ENCODE measurements at regions not wholly inside any gene's neighbourhood (a gene's known extent, or its start where the extent isn't known, plus 50 kb on each side); places are given as distances from the start of the nearest gene placed in this dataset.

- TF ChIP-seq, protein P1, sequence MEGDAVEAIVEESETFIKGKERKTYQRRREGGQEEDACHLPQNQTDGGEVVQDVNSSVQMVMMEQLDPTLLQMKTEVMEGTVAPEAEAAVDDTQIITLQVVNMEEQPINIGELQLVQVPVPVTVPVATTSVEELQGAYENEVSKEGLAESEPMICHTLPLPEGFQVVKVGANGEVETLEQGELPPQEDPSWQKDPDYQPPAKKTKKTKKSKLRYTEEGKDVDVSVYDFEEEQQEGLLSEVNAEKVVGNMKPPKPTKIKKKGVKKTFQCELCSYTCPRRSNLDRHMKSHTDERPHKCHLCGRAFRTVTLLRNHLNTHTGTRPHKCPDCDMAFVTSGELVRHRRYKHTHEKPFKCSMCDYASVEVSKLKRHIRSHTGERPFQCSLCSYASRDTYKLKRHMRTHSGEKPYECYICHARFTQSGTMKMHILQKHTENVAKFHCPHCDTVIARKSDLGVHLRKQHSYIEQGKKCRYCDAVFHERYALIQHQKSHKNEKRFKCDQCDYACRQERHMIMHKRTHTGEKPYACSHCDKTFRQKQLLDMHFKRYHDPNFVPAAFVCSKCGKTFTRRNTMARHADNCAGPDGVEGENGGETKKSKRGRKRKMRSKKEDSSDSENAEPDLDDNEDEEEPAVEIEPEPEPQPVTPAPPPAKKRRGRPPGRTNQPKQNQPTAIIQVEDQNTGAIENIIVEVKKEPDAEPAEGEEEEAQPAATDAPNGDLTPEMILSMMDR (IDR thresholded peaks at IDR 0.05; ENCODE audit: poor library complexity, severe bottlenecking): no peak
- TF ChIP-seq EP300 (conservative IDR thresholded peaks at IDR 0.05; ENCODE audit: poor library complexity, severe bottlenecking) (no peak), EZH2 (IDR thresholded peaks at IDR 0.05; ENCODE audit: borderline replicate concordance, insufficient read depth, low read length, poor library complexity, severe bottlenecking) (no peak), TAF1 (IDR thresholded peaks at IDR 0.05; ENCODE audit: low read depth) (no peak), SMC3 (conservative IDR thresholded peaks at IDR 0.05; ENCODE audit: poor library complexity) (no peak), POLR2AphosphoS5 (IDR thresholded peaks at IDR 0.05) (no peak), RAD21 (conservative IDR thresholded peaks at IDR 0.05) (no peak)
- TF ChIP-seq, protein P2, sequence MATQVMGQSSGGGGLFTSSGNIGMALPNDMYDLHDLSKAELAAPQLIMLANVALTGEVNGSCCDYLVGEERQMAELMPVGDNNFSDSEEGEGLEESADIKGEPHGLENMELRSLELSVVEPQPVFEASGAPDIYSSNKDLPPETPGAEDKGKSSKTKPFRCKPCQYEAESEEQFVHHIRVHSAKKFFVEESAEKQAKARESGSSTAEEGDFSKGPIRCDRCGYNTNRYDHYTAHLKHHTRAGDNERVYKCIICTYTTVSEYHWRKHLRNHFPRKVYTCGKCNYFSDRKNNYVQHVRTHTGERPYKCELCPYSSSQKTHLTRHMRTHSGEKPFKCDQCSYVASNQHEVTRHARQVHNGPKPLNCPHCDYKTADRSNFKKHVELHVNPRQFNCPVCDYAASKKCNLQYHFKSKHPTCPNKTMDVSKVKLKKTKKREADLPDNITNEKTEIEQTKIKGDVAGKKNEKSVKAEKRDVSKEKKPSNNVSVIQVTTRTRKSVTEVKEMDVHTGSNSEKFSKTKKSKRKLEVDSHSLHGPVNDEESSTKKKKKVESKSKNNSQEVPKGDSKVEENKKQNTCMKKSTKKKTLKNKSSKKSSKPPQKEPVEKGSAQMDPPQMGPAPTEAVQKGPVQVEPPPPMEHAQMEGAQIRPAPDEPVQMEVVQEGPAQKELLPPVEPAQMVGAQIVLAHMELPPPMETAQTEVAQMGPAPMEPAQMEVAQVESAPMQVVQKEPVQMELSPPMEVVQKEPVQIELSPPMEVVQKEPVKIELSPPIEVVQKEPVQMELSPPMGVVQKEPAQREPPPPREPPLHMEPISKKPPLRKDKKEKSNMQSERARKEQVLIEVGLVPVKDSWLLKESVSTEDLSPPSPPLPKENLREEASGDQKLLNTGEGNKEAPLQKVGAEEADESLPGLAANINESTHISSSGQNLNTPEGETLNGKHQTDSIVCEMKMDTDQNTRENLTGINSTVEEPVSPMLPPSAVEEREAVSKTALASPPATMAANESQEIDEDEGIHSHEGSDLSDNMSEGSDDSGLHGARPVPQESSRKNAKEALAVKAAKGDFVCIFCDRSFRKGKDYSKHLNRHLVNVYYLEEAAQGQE (IDR thresholded peaks at IDR 0.05; ENCODE audit: borderline replicate concordance): no peak
Measured at GRCh38 chr7:92976931-92977330, 140.6 kb upstream of the CDK6 start.

All from neural cell (in vitro differentiated cells).